C4-2B (cell line): ENCODE measurements at regions not wholly inside any gene's neighbourhood (a gene's known extent, or its start where the extent isn't known, plus 50 kb on each side); places are given as distances from the start of the nearest gene placed in this dataset.
"Not testable (repeated sequence)": the region's sequence is repeated elsewhere in the genome, so short reads cannot be mapped to it uniquely, and the experiment has no call there.

Source experiments
- CTCF ChIP-seq: fragments of 450-650 bp; conservative IDR thresholded peaks from 2 replicates; pipeline ENCODE4 v1.5.1; 2017; ENCODE audit warnings: mild to moderate bottlenecking
- ZFX ChIP-seq: fragments of 450-650 bp; IDR thresholded peaks from 2 replicates; pipeline ENCODE4 v1.6.1; 2017

GRCh38 chr14:106474261-106475028 is 948.1 kb downstream of the TMEM121 start:
- not testable (repeated sequence) for TF ChIP-seq CTCF, ZFX
